ENCODE measurements at regions not wholly inside any gene's neighbourhood (a gene's known extent, or its start where the extent isn't known, plus 50 kb on each side); places are given as distances from the start of the nearest gene placed in this dataset.

DNA sequence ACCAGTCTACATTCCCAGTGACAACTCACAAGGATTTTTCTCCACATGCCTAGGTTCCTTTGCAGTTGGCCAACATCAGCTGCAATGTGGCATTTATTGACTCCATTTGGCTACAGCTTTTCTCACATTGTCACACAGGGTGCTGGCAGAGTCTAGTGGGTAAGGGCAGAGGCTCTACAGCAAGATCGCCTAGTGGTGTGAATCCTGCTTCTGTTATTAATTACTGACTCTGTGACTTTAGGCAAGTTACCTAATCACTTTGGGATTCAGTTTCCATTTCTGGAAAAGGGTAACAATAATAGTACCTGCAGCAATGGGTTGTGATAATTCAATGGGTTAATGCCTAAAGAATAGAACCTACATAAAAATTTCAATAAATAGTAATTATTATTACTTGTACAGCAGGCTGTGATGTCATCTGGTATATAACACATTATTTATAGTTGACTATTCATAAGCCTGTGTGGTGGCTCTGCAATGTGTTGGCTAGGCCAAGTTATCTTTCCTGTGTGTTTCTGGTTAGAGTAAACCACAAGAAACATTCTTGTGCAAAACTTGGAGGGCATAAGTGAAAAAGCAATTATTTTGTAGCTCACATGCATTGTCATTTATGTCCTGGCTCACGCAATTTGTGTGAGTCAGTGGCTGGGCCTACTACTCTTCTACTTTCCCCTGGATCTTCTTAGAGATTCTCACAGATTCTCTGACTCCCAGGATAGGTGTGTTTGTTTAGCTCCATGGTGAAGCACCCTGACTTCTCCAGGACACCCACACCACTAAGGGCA is 59.5 kb downstream of the PTGS2 start:
- peak overlapping the region in 3 of 5 donors; percentile 4 to 12 (median 5) for H3K4me3 Mint-ChIP-seq
- H3K27ac Mint-ChIP-seq = peak overlapping the region in 1 of 6 donors; percentile 26
- peaks cover 42 to 44% of the 10 kb centered on the region in 2 donors for H3K4me1 Mint-ChIP-seq

GRCh38 chr1:186618401-186619170 is 61.6 kb downstream of the PTGS2 start:
- Mint-ChIP-seq H3K27ac (peak overlapping the region in 4 of 6 donors; percentile 4 to 53 (median 42)), H3K36me3 (peaks cover 0 to 3% (median 0%) of the 10 kb centered on the region in 3 donors), H3K27me3 (ENCODE audit: low read depth in 3 of 3) (peaks cover 0 to 5% (median 1%) of the 10 kb centered on the region in 3 donors), H3K4me3 (peak overlapping the region; percentile 56 to 77 (median 76)), H3K9me3 (peaks cover 0 to 2% (median 0%) of the 10 kb centered on the region in 6 donors), H3K4me1 (peaks cover 60 to 61% of the 10 kb centered on the region in 2 donors)
- peak in 2 of 3 donors; percentile 14 to 22 for DNase-seq

More for the DNA sequence above, 59.5 kb downstream of the PTGS2 start:
- peaks cover 0 to 8% (median 0%) of the 10 kb centered on the region in 6 donors for H3K9me3 Mint-ChIP-seq
- peaks cover 0 to 3% (median 0%) of the 10 kb centered on the region in 3 donors for H3K27me3 Mint-ChIP-seq (ENCODE audit: low read depth in 3 of 3)
- H3K36me3 Mint-ChIP-seq = no peaks in the 10 kb centered on the region
- peak in 1 of 3 donors; percentile 5 for DNase-seq

DNA sequence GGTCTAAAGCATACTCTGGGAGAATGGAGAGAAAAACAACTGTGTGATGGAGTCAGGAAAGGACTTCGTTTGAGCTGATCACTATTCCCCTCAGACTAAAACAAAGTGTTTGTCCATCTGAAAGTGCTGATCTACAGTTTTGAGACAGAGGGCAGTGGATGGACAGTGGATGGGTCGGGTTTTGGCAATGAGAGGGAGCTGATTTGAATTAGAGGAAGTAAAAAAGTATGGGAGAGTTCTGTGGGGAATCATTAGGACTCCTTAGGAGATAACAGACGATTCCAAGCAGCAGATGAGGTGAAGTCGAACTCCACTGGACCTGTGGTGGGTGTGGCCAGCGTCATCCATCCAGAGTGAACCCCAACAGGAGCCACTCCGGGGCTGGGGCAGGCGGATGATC is 62.3 kb downstream of the PTGS2 start:
- H3K36me3 Mint-ChIP-seq = peaks cover 0 to 3% (median 0%) of the 10 kb centered on the region in 3 donors
- H3K9me3 Mint-ChIP-seq = peaks cover 0 to 2% (median 0%) of the 10 kb centered on the region in 6 donors
- no peak for DNase-seq
- H3K4me1 Mint-ChIP-seq = peaks cover 59 to 61% of the 10 kb centered on the region in 2 donors
- peaks cover 0 to 5% (median 1%) of the 10 kb centered on the region in 3 donors for H3K27me3 Mint-ChIP-seq (ENCODE audit: low read depth in 3 of 3)
- H3K27ac Mint-ChIP-seq = peak overlapping the region in 4 of 6 donors; percentile 4 to 46 (median 24)
- H3K4me3 Mint-ChIP-seq = peak overlapping the region; percentile 33 to 59 (median 54)

DNA sequence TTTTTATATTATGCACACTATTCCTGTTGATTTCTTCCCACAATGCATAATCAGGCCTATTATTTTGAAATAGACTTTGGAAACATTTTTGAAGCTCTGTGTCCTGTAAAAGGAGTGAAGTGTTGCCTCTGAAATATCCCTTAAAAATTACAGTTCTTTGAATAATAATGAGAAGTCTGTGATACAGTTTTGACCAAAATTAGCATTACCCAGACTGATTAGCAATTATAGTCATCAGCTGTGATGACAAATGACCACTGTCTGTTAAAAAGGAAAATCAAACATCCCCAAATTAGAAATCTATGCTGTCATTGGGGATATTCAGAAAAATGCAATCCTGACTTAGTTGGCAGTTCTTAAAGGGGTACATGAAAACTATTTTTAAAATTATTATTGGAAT is 63.7 kb downstream of the PTGS2 start:
- H3K9me3 Mint-ChIP-seq = peaks cover 0 to 2% (median 0%) of the 10 kb centered on the region in 6 donors
- peaks cover 1 to 5% (median 2%) of the 10 kb centered on the region in 3 donors for H3K27me3 Mint-ChIP-seq (ENCODE audit: low read depth in 3 of 3)
- H3K4me1 Mint-ChIP-seq = peaks cover 54 to 58% of the 10 kb centered on the region in 2 donors
- no peak for DNase-seq
- no peak overlapping the region for H3K27ac Mint-ChIP-seq
- peaks cover 0 to 3% (median 0%) of the 10 kb centered on the region in 3 donors for H3K36me3 Mint-ChIP-seq
- H3K4me3 Mint-ChIP-seq = no peak overlapping the region

- Mint-ChIP-seq H3K27me3 (ENCODE audit: low read depth in 3 of 3) (peaks cover 1 to 5% (median 3%) of the 10 kb centered on the region in 3 donors), H3K4me3 (peak overlapping the region in 3 of 5 donors; percentile 11 to 37 (median 36)), H3K4me1 (peaks cover 44 to 46% of the 10 kb centered on the region in 2 donors), H3K36me3 (peaks cover 0 to 3% (median 0%) of the 10 kb centered on the region in 3 donors), H3K27ac (peak overlapping the region in 4 of 6 donors; percentile 3 to 72 (median 22)), H3K9me3 (peaks cover 0 to 2% (median 0%) of the 10 kb centered on the region in 6 donors)
- DNase-seq = no peak
Observed at GRCh38 chr1:186615332-186615731, 64.9 kb downstream of the PTGS2 start.

- Mint-ChIP-seq H3K4me3 (no peak overlapping the region), H3K36me3 (peaks cover 0 to 3% (median 0%) of the 10 kb centered on the region in 3 donors), H3K4me1 (peaks cover 17 to 19% of the 10 kb centered on the region in 2 donors), H3K9me3 (peaks cover 0 to 3% (median 1%) of the 10 kb centered on the region in 6 donors), H3K27me3 (ENCODE audit: low read depth in 3 of 3) (peaks cover 1 to 3% (median 2%) of the 10 kb centered on the region in 3 donors), H3K27ac (no peak overlapping the region)
- no peak for DNase-seq
Observed at GRCh38 chr1:186611156-186611555, 69.1 kb downstream of the PTGS2 start.

- Mint-ChIP-seq H3K9me3 (peaks cover 0 to 4% (median 1%) of the 10 kb centered on the region in 6 donors), H3K36me3 (peaks cover 0 to 1% (median 0%) of the 10 kb centered on the region in 3 donors), H3K4me1 (peaks cover 6 to 7% of the 10 kb centered on the region in 2 donors), H3K27me3 (ENCODE audit: low read depth in 3 of 3) (peaks cover 0 to 3% (median 1%) of the 10 kb centered on the region in 3 donors), H3K4me3 (no peak overlapping the region), H3K27ac (no peak overlapping the region)
- DNase-seq = no peak
Observed at GRCh38 chr1:186609183-186609582, 71.0 kb downstream of the PTGS2 start.

DNA sequence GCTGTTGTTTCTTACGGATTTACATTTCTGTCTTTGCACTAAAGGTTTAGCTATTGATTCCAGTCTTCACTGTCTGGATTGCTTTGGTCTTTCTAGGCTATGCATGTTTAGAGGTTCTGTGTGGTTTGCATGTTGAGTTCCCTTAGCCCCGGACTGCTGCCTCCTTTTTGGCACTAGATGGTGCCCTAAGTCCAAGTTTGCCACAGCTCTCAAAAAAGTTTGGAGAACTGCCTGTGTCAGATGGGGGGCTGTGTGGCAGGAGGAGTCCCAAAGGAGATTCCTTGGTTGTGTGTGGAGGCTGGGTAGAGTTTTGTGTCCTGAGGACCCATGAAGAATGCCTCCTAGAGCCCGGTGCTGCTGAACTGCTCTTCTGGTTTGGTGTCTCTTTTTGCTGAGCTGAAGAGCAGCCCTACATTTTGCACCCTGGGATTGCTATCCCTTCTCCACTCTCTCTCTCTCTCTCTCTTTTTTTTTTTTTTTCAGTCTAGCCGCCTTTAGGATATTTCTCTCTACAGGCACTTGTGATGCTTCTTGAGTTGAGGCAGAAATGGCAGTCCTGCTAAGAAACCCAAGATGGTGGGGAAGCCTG is 74.4 kb downstream of the PTGS2 start:
- H3K36me3 Mint-ChIP-seq = no peaks in the 10 kb centered on the region
- H3K4me1 Mint-ChIP-seq = no peaks in the 10 kb centered on the region
- peaks cover 0 to 4% (median 2%) of the 10 kb centered on the region in 6 donors for H3K9me3 Mint-ChIP-seq
- H3K27me3 Mint-ChIP-seq (ENCODE audit: low read depth in 3 of 3) = no peaks in the 10 kb centered on the region
- no peak overlapping the region for H3K4me3 Mint-ChIP-seq
- peak in 1 of 3 donors; percentile 12 for DNase-seq
- no peak overlapping the region for H3K27ac Mint-ChIP-seq

DNA sequence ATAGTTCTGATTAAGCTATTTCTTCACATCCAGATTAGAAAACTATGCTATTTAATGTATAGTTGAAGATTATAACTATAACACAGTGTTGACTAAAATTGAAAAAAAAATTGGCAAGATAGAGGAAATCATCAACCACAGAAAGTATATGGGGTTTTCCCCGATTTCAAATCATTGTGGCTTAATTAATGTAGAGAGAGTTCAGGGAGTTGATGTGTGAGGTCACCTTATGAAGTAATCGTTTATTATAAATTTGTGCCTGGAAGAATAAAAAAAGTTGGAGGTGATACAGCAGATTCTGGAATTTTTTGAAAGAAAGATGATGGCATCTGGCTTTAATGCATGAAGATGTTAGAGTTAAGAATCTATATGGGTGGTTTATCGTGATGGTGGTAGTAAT is 84.3 kb downstream of the PTGS2 start:
- peaks cover 0 to 5% of the 10 kb centered on the region in 2 donors for H3K4me1 Mint-ChIP-seq
- H3K27me3 Mint-ChIP-seq (ENCODE audit: low read depth in 3 of 3) = peaks cover 0 to 3% (median 2%) of the 10 kb centered on the region in 3 donors
- DNase-seq = no peak
- H3K36me3 Mint-ChIP-seq = no peaks in the 10 kb centered on the region
- no peak overlapping the region for H3K27ac Mint-ChIP-seq
- no peak overlapping the region for H3K4me3 Mint-ChIP-seq
- peaks cover 6 to 44% (median 9%) of the 10 kb centered on the region in 6 donors for H3K9me3 Mint-ChIP-seq

DNA sequence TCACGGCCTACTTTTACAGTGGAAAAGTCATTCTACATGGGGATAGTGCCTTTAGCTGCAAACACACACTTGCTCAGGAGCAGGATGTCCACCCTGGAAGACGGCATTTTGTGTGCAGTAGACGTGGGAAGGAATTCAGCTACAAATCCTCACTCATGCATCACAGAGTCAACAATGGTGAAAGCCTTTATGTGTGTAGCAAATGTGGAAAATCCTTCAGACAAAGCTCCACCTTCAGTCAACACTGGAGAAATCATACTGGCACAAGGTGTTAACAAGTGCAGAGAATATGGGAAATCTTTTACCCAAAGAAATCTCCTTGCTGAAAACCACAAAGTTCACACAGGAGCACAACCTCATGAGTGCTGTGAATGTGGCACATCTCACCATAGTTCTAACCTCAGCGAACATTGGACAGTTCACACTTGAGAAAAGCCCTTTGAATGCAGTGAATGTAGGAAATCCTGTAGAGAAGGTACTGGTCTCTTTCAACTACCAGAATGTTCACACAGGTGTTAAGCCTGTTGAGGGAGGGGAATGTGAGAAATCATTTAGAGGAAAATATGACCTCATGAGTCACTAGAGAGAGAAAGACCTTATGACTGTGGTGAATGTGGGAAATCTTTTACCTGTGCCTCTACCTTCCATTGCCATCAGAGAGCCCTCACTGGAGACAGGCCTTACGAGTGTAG is 101.8 kb downstream of the PTGS2 start:
- Mint-ChIP-seq H3K4me1 (peaks cover 11 to 18% of the 10 kb centered on the region in 2 donors), H3K36me3 (peaks cover 0 to 4% (median 0%) of the 10 kb centered on the region in 3 donors), H3K9me3 (peaks cover 6 to 20% (median 9%) of the 10 kb centered on the region in 6 donors), H3K27me3 (ENCODE audit: low read depth in 3 of 3) (no peaks in the 10 kb centered on the region), H3K27ac (no peak overlapping the region), H3K4me3 (no peak overlapping the region)
- peak; percentile 2 to 17 (median 13) for DNase-seq

- peaks cover 0 to 1% (median 0%) of the 10 kb centered on the region in 3 donors for H3K36me3 Mint-ChIP-seq
- peaks cover 11 to 18% of the 10 kb centered on the region in 2 donors for H3K4me1 Mint-ChIP-seq
- no peak overlapping the region for H3K4me3 Mint-ChIP-seq
- H3K9me3 Mint-ChIP-seq = peaks cover under 1 to 15% (median 4%) of the 10 kb centered on the region in 6 donors
- peaks cover 0 to 2% (median 0%) of the 10 kb centered on the region in 3 donors for H3K27me3 Mint-ChIP-seq (ENCODE audit: low read depth in 3 of 3)
- no peak for DNase-seq
- no peak overlapping the region for H3K27ac Mint-ChIP-seq
Observed at GRCh38 chr1:186577633-186578032, 102.6 kb downstream of the PTGS2 start.

DNA sequence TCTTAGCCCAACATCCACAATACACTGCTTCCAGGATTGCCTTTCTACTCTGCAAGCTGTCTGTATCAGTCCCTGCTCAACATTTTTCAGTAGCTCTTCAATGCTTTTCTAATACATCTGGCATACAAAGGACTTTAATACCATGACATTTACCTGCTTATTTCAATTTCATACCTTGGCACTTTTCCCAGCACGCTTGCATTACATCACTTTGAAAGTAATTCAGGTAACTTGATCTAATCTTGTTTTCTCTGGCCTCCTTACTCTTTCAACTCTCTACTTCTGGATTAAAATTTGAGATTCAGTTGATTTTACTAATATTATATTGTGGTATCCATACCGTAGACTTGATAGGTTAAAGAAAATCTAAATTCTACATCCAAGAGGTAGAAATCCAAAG is 103.0 kb downstream of the PTGS2 start:
- Mint-ChIP-seq H3K36me3 (peaks cover 0 to 3% (median 0%) of the 10 kb centered on the region in 3 donors), H3K9me3 (peaks cover 0 to 13% (median 4%) of the 10 kb centered on the region in 6 donors), H3K4me1 (peaks cover 11 to 22% of the 10 kb centered on the region in 2 donors), H3K27me3 (ENCODE audit: low read depth in 3 of 3) (peaks cover 0 to 3% (median 0%) of the 10 kb centered on the region in 3 donors), H3K4me3 (no peak overlapping the region), H3K27ac (no peak overlapping the region)
- DNase-seq = no peak
